Iris pigment epithelial cell (primary cell): ENCODE measurements at regions not wholly inside any gene's neighbourhood (a gene's known extent, or its start where the extent isn't known, plus 50 kb on each side); places are given as distances from the start of the nearest gene placed in this dataset.
"Not testable (repeated sequence)": the region's sequence is repeated elsewhere in the genome, so short reads cannot be mapped to it uniquely, and the experiment has no call there.

Experiments
- DNase-seq: peaks from one replicate; pipeline ENCODE4 v3.0.0-alpha.2; 2011; ENCODE audit warnings: low read depth

DNA sequence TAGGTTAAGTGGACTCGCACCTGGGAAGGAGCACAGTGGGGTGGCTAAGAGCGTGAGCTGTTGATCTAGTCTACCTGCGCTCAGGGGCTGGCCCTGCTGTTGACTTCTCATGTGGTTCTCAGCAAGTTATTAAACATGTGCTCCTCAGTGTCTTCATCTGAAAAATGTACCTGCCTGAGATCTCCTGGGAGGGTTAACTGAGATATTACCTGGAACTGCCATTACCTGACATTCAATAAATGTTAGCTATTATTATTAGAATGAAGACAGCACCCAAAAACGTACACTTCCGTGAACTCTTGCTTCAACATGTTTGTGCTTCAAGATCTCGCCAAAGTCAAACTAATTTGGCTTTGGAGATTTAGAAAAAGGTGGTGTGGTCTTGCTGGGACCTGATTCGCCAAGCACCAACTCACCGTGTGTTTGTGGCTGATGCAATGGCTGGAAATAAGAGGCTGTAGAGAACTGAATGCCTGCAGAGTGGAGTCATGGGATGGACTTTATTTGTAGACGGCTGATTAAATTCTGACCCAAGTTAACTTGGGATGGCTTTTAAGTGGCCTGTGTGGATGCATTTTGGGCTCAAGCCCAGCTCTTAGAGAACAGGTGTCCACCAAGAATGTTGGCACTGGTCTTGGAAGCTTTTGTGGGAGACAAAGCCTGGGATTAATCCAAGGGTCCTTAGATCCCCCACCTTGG, 692.9 kb downstream of the QKI start:
- peak; percentile 26 for DNase-seq

DNA sequence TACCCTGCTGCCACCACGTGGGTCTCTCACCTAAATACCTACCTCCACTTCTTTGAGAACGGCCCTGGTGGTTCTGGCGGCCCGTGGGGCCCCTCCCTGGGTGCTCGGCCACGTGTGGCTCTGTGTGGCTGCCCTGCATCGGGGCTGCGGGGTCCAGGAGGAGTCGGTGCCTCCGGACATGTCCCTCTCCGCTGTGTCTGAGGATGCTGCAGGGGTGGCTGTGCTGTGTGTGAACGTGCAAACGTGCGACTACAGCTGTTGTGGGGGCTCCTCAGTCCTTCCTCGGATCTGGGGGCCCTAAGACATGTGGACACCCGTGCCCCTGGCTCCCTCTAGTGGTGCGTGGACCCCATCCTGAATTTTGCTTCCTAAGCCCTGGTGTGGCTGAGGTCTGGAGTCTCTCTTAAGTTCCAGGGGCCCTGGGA, 691.8 kb downstream of the QKI start:
- peak; percentile 4 for DNase-seq

DNA sequence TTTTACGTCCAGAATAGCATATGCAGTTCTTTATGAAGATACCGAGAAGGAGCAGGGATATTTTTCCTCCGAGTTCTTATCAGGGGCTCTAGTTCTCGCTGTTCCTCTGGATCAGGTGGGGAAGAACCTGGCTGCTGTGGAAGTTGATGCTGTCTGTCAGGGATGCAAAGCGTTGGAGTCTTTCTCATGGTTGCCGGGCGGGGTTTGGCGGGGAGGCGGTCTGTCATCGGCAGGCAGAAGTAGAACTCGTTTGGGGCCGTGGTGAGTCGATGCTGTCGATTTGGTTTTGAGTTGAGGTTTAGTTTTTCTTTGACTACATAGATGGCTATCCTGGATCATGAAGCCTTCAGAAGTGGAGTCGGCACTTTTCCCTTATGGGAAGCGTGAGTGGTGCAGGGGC, 691.2 kb downstream of the QKI start:
- DNase-seq, result no peak

DNA sequence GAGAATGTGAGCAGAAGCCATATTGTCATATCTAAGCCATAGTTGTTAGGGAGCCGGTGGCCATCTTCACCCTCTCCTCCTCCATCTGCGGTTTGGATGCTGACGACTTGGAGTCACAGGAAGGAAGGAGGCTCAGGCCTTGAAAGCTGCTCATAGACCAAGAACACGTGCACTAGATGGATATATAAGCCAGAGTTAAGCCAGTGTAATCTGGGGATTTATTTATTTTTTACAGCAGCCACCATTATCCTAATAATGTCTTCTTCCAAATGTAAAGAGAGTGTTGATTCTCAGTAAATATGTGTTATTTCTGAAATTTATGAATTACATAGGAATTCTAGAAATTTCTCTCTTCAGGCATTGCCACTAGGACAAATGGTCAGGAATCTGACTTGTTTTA, 689.9 kb downstream of the QKI start:
- no peak for DNase-seq

DNA sequence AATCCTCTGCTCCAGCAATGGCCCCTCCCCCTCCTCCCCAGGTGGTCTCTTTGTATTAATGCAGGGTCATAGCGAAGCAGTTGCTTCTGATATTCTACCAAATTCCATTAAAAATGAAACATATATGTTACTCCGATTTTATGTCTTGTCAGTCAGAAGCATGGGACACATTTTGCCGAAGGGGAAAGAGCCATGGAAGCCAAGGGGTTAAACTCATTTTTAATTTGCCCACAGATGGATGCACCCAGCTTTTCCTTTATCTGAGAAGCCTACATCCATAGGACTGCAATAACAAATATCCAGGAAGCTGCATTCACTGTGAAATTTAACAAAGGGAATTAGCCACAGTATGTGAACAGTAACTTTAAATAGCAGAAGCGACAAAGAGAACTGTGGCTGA, 688.2 kb downstream of the QKI start:
- no peak for DNase-seq

DNA sequence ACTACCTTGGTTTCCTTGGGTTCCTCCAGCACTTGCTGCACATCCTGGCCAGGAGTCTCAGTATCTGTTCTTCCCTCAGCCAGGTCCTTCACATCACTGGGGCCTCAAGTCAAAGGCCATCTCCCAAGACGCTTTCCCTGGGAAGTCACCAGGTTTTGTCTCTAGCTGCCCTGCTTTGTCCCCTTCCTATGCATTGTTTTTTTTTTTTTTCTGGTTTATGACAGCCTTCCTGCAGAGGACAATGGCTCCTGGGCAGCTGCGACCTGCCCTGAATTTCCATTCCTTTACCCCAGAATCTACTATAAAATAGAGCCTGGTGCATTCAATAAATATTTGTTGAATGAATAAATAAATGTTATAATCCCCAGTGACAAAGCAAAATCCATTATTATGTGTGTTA, 687.3 kb downstream of the QKI start:
- DNase-seq, result no peak

DNA sequence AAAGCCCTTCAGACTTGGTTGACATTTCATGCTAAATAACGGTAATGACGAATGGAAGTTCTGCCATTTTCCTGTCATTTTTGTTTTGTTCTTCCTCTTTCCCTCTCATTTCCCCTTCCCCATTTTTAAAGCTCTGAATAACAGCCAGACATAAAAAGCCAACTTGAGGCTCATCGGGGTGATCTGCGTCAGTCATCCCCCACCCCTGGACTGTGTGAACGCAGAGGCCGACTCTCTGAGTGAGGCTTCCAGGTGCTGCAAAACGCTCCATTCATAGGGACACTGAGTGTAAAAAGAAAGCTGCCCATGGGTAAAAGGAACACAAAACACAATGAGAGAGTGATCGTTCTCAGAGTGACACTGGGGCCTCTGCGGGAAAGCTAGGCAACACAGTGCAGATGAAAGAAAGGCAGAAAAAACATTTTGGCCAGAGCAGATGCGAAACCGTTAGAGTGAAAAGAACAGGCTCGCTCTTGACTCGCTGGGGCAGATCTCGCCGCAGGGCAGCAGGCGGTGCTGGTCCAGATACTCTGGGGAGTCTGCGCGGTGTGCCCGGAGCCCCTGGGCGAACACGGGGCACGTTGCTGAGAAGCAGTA, 684.8 kb downstream of the QKI start:
- no peak for DNase-seq

DNA sequence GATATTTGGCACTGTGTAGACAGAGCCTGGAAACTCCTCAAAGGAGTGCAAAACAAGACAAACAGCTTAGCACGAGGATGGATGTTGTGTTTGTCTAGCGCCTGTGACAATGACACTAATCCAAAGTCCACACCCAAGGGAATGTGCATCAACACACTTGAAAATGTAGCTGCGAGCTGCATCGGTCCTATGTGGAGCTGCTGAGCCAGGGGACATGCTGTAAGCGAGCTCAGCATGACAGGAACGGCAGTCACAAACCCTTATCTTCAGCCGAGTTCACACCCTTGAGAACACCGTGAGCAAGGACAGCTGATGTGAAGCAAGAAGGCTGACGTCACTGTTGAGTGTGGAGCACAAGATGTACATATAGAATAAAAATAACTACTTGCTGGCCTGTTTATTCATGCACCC, 684.3 kb downstream of the QKI start:
- DNase-seq, result peak; percentile 3

DNA sequence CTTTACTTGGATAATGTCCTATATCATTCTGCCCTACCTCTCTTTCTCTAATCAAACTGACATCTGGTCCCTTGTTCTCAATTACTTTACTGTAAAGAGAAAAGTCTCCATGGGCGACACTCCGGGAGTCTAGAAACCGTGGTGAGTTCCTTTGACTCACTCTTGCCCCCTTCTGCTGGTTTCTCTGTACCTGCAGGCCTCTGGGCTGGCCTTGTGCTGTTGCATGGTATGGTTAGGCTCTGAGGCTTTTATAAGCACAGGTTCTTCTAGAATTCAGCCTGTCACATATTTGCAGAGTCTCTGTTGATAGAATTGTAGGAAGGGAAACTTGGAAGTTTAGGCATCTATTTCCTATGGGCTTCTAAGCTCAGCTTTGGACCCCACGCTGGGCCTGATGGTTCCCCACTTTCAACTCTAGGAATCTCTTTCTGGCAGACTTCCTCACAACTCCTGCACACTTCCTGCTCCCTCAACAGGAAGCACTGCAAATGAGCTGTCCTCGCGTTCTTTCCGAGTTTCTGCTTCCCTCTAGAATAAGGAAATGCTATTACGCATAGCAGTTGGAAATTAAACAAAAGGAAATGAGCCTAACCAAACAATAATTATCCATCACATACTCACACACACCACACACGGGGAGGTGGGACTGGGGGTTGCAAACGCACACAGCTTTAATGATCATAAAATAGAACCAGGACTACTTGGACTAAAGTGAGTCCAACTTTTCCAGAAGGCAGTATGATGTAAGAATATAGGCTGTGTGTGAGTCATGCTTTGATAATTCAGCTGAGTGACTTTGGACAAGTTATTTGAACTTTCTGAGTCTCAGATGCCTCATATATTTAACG, 683.3 kb downstream of the QKI start:
- peak; percentile 44 for DNase-seq

DNA sequence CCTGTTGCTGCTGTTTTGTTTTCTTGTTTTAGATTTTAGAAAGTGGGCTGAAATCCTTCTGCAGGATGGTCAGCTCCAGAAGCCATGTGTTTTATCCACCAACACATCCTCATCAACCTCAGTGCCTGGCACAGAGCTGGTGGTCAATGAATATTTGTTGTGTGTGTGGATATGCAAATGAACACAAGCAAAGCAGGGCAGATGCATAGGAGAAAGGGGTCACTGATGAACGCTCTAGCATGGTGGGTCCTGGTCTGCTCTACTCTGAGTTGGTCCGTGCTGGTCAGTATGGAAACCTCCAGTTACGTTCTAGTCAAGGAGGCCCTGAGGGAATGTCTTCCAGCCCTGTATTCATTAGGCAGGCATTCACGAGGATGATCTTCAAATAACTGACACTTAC, 682.5 kb downstream of the QKI start:
- DNase-seq, result no peak

DNA sequence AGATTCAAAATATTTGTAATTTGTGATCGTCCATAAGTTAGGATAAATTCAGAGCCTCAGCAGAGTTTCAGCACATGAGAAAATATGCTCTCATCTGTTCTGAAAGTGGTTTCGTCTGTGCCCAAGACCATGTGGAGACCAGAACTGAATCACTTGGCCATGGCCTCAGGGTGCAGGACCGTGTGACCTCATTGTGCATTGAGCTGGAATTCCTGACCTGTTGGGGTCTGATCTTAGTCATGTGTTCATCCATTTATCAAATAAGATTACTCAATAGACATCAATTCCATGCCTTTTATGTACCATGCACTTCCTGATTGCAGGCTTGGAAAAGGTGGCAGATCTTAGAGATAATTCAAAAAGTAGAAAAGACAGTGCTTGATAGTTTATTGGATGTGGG, 680.5 kb downstream of the QKI start:
- DNase-seq, result peak; percentile 1

DNA sequence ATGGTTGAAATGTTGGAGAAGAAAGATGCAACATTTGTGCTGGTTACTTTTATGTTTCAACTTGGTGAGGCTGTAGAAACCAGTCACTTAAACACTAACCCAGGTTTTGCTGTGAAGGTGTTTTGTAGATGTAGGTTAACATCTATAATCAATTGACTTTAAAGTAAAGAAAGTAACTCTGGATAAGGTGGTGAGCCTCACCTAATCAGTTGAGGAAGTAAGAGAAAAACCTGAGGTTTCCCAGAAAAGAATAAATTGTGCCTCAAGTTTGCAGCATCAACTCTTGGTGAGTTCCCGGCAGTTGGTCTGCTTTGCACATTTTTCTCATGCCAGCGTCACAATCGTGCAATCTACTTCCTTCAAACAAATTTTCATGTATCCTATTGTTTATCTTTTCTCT, 673.4 kb downstream of the QKI start:
- DNase-seq, result no peak

DNA sequence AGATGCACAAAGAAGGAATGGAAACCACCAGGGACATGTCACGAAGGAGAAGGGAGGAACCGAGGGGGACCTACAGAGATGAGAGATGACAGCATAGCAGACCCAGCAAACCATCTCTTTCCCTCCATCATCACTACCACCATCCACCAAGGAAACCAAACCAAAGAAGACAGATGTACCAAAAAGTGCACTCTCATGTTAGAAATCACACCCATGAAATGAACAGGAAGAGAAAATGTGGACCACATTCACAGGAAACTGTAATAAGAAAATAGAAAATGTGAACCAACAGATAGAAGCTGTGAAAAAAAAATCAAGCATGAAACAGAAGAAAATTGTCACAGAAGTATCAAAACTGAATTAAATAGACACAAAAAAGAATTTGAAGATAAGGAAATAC, 672.7 kb downstream of the QKI start:
- DNase-seq, result no peak

DNA sequence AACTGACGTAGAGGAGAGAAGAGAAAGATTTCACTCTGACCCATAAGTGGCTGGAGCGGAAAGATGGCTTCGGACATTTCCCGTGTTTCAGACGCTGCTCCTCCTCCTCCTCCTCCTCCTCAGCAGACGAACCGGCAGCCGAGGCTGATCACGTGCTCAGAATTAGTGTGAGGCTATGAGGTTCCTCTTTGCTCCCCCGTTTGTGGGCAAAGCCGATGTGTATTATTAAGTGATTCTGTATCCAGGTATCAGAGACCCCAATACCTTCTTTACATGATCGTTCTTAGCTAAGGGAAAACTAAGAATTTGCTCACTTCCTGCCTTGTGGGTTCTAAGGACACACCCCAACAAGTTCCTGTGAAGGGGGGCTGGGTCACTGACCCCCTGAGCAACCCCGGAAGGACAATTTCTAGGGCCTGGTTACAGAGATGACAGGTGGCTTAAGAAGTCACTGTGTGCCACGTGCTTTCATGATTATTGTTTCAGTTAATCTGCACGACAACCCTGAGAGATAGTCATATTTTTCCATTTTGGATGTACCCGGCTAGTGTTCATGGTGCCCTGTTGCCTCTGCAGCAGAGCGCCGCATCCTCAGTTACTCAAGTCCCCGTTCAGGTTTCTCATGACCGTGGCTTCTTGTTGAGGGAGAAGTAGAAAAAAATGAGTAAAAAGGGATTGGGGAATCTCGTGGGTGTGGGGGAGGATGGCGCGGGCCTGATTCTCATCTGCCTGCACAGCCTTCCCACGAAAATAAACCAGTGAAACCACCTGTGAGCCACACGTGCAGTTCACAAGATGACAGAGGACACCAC, 671.8 kb downstream of the QKI start:
- DNase-seq, result no peak

DNA sequence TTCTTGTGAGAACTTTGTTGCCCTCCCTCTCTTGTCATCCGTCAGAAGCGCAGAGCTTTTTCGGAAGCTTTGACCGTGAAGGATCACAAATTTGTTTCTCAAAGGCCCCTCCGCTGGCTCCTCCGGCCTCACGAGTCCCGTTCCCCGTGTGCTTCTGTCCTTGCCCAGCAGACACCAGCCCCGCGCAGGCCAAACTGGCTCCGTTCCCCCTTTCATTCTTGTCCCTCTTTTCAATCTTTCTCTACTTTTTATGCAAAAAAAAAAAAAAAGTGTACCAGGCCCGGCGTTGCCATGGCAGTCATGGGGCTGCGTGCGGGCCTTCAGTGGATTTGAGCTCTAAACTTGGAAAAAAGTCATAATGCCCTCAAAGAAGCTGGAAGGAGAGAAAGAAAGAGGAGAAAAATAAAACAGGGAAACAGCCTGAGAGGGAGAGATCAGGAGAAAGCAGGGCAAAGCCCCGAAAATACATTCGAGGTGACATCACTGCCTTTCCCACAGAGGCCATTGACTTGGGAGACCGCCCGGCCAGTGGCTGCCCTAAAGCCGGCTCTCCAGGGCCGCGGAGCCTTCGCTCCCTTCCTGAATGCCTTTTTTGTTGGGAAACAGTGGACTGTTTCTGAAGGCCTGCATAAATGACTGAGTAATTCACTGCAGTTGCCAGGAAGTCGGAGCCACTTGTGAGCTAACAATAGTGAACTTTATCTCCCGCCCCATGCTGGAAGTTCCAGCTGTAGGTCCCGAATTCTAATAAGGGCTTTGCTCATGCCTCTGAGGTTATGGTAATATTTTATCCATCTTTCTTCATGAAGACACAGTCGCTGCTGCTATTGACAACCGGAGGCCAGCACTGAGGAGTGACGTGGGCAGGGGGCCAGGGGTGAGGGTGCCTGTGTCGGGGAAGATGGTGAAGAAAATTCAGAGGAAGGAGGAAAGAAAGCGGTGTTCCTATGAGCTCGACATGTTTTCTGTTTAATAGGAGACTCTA, 670.9 kb downstream of the QKI start:
- DNase-seq, result peak; percentile 9

DNA sequence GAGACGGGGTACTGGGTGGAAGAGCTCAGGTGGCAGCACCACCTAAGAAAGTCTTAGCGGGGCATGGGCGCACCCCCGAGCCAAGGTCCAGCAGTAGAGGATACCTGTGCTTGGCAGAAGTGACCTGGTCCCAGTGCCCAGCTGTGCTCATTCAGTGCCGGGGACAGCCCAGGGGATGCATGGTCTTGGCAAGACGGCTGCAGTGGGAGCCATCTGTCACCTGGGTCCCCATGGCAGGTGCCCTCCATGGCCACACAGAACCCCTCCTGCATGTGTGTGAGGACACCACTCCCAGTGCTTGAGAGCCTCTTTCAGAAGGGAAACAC, 664.7 kb downstream of the QKI start:
- no peak for DNase-seq

DNA sequence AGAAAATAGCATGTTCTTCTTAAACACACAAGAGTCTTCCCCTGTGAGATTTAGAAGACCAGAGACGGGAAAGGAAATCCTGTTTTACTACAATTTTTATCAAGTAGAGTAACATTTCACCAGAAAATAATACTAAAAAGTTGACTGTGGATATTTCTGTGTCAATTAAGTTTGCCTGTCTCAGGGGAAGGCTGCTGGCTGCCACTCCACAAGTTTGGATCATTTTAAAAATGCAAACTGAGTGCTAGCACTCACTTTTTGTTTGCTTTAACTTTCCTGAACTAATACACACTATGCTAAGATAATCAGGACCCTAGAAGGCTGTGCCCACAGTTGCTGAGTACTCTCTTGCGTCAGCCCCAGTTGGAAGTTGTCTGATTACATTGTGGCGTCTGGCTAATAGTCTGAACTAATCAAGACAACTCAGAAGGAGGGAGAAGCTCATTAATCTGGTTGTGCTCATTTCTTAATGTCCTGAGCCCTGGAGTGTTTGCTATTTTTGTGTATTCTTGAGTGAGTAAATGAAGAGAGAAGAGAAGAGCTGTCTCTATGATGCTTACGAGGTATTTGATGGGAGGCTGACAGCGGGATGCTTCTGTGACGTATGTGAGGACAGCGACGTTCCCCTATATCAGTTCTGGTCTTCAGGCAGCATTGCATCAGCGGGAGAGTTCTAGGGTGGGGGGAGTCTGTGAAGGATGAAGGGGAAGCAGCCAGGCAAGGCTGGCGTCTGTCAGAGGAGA, 664.2 kb downstream of the QKI start:
- no peak for DNase-seq

DNA sequence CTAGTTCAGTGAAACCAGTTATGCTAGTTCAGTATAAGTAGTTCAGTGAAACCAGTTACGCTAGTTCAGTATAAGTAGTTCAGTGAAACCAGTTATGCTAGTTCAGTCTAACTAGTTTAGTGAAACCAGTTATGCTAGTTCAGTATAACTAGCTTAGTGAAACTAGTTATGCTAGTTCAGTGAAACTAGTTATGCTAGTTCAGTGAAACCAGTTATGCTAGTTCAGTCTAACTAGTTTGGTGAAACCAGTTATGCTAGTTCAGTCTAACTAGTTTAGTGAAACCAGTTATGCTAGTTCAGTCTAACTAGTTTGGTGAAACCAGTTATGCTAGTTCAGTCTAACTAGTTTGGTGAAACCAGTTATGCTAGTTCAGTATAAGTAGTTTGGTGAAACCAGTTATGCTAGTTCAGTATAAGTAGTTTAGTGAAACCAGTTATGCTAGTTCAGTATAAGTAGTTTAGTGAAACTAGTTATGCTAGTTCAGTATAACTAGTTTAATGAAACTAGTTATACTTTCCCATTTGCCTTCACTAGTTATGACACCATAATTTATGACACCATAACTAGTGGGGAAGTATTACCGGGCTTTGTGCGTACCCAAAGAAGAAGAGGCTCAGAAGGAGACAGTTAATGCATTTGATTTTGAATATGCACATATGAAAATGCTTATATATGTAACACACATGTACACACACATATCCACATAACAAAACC, 662.5 kb downstream of the QKI start:
- not testable (repeated sequence) for DNase-seq

DNA sequence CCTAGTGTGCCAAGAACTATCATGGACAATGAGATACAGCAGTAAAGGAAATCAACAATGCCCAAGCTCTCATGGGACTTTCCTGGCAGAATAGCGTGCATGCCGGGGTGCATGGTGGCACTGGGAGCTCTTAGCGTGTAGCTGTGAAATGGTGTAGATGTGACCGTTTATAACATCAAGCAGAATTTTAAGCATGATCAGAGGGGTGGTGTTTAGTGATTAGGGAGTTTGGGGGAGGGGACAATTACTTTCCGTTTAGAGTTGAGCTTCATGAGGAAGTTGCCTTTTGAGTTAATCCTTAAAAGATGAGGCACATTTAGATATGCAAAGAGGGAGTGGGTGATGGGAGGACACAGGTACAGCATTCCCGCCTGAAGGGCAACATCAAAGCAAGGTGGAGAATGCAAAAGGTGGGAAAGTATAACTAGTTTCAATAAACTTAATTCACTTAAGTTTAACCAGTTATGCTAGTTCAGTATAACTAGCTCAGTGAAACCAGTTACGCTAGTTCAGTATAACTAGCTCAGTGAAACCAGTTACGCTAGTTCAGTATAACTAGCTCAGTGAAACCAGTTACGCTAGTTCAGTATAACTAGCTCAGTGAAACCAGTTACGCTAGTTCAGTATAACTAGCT, 661.6 kb downstream of the QKI start:
- DNase-seq, result no peak
